GM23338 (cell line): ENCODE measurements at regions not wholly inside any gene's neighbourhood (a gene's known extent, or its start where the extent isn't known, plus 50 kb on each side); places are given as distances from the start of the nearest gene placed in this dataset.

Experiments
- ATAC-seq: fragments of 200-7000 bp; cut with Tn5 transposase; 3 replicates; pipeline ENCODE4 v1.9.1; 2020
- DNase-seq: peaks from one replicate; pipeline ENCODE4 v3.0.0-alpha.2; 2015; ENCODE audit warnings: low spot score
- H2AFZ ChIP-seq: fragments of 200-600 bp; sonication (generic); 2 replicates; pipeline ENCODE4 v1.8.0; 2016; ENCODE audit warnings: antibody characterized with exemption, mild to moderate bottlenecking, moderate library complexity
- H3F3A ChIP-seq: fragments of 200-600 bp; sonication (generic); replicated peaks from 2 replicates; pipeline ENCODE4 v1.8.0; 2017; ENCODE audit warnings: antibody characterized with exemption, mixed run types, low read depth
- H3K27ac ChIP-seq: fragments of 200-600 bp; sonication (generic); 2 replicates; pipeline ENCODE4 v1.6.1; 2016; ENCODE audit warnings: low read depth
- H3K27me3 ChIP-seq: fragments of 200-600 bp; sonication (generic); 2 replicates; pipeline ENCODE4 v1.8.0; 2016; ENCODE audit warnings: mild to moderate bottlenecking, mixed run types, moderate library complexity; ENCODE audit not compliant: insufficient read depth
- H3K36me3 ChIP-seq: fragments of 200-600 bp; sonication (generic); 2 replicates; pipeline ENCODE4 v1.8.0; 2016; ENCODE audit warnings: mild to moderate bottlenecking; ENCODE audit not compliant: insufficient read depth
- H3K4me1 ChIP-seq: fragments of 200-600 bp; sonication (generic); 2 replicates; pipeline ENCODE4 v1.8.0; 2016; ENCODE audit warnings: mild to moderate bottlenecking, moderate library complexity; ENCODE audit not compliant: insufficient read depth
- H3K4me2 ChIP-seq: fragments of 200-600 bp; sonication (generic); 2 replicates; pipeline ENCODE4 v1.7.1; 2017; ENCODE audit warnings: mixed run types
- H3K4me3 ChIP-seq: fragments of 200-600 bp; sonication (generic); 2 replicates; pipeline ENCODE4 v1.6.1; 2016; ENCODE audit warnings: mixed run types
- H3K79me2 ChIP-seq: fragments of 200-600 bp; sonication (generic); replicated peaks from 2 replicates; pipeline ENCODE4 v1.8.0; 2017; ENCODE audit warnings: mild to moderate bottlenecking; ENCODE audit not compliant: insufficient read depth
- H3K9me2 ChIP-seq: fragments of 200-600 bp; sonication (generic); 2 replicates; pipeline ENCODE4 v1.8.0; 2017; ENCODE audit not compliant: insufficient read depth
- H4K20me1 ChIP-seq: fragments of 200-600 bp; sonication (generic); replicated peaks from 2 replicates; pipeline ENCODE4 v1.8.0; 2017; ENCODE audit warnings: mild to moderate bottlenecking; ENCODE audit not compliant: insufficient read depth
- H3K27ac Mint-ChIP-seq: 2 replicates; pipeline ENCODE4 v1.8.0; 2020; ENCODE audit warnings: inconsistent platforms, mild to moderate bottlenecking, moderate library complexity, mixed read lengths
- H3K27me3 Mint-ChIP-seq: 3 replicates; pipeline ENCODE4 v1.8.0; 2022; ENCODE audit warnings: low read depth, mild to moderate bottlenecking, moderate library complexity, mixed read lengths, inconsistent platforms; ENCODE audit not compliant: insufficient read depth, poor library complexity
- H3K36me3 Mint-ChIP-seq: 3 replicates; pipeline ENCODE4 v1.8.0; 2021; ENCODE audit warnings: low read depth, mild to moderate bottlenecking, inconsistent platforms, moderate library complexity, mixed read lengths
- H3K4me1 Mint-ChIP-seq: 3 replicates; pipeline ENCODE4 v1.8.0; 2020; ENCODE audit warnings: mild to moderate bottlenecking, inconsistent platforms, mixed read lengths
- H3K4me3 Mint-ChIP-seq: 3 replicates; pipeline ENCODE4 v1.8.0; 2021; ENCODE audit warnings: moderate library complexity, mild to moderate bottlenecking, inconsistent platforms, mixed read lengths
- H3K9me3 Mint-ChIP-seq: 3 replicates; pipeline ENCODE4 v1.8.0; 2020; ENCODE audit warnings: moderate library complexity, mild to moderate bottlenecking, inconsistent platforms, mixed read lengths
- CREB1 ChIP-seq: fragments of 250-450 bp; sonication (Bioruptor Pico); IDR thresholded peaks from 2 replicates; pipeline ENCODE4 v1.5.0; 2020; ENCODE audit warnings: low read depth, mild to moderate bottlenecking, moderate library complexity
- EZH2 ChIP-seq: fragments of 200-600 bp; sonication (generic); IDR thresholded peaks from one replicate; pipeline ENCODE4 v1.8.0; 2017; ENCODE audit warnings: antibody characterized with exemption, mild to moderate bottlenecking, low read depth; ENCODE audit not compliant: unreplicated experiment
- EZH2phosphoT487 ChIP-seq: fragments of 200-600 bp; sonication (generic); IDR thresholded peaks from one replicate; pipeline ENCODE4 v1.8.1; 2018; ENCODE audit warnings: antibody characterized with exemption; ENCODE audit not compliant: unreplicated experiment
- JUNB ChIP-seq: IDR thresholded peaks from one replicate; pipeline ENCODE4 v1.6.1; 2016; ENCODE audit warnings: antibody characterized with exemption; ENCODE audit not compliant: unreplicated experiment
- NANOG ChIP-seq: IDR thresholded peaks from 2 replicates; pipeline ENCODE4 v1.6.1; 2016; ENCODE audit warnings: antibody characterized with exemption, borderline replicate concordance
- POLR2AphosphoS5 ChIP-seq: IDR thresholded peaks from 2 replicates; pipeline ENCODE4 v1.6.1; 2016; ENCODE audit warnings: antibody characterized with exemption, low read depth
- STAT1 ChIP-seq: IDR thresholded peaks from one replicate; pipeline ENCODE4 v1.6.1; 2016; ENCODE audit warnings: antibody characterized with exemption; ENCODE audit not compliant: unreplicated experiment
- ZNF114 ChIP-seq: fragments of 250-450 bp; sonication (Bioruptor Pico); IDR thresholded peaks from 2 replicates; pipeline ENCODE4 v1.5.0; 2020; ENCODE audit warnings: mild to moderate bottlenecking, moderate library complexity
- ZNF331 ChIP-seq: fragments of 250-450 bp; sonication (Bioruptor Pico); IDR thresholded peaks from 2 replicates; pipeline ENCODE4 v1.5.0; 2020; ENCODE audit warnings: low read depth, mild to moderate bottlenecking, moderate library complexity
- TF ChIP-seq, protein P1 (sequence below): fragments of 250-450 bp; sonication (Bioruptor Pico); IDR thresholded peaks from 2 replicates; pipeline ENCODE4 v1.5.0; 2020; ENCODE audit warnings: mild to moderate bottlenecking, moderate library complexity
- TF ChIP-seq, protein P2 (sequence below): IDR thresholded peaks from 2 replicates; pipeline ENCODE4 v1.6.1; 2016; ENCODE audit warnings: antibody characterized with exemption

- Histone ChIP-seq H3F3A (no peaks in the 10 kb centered on the region), H3K4me2 (no peak overlapping the region), H2AFZ (no peak overlapping the region), H3K4me1 (no peaks in the 10 kb centered on the region), H3K27ac (no peak overlapping the region), H3K9me2 (peaks cover 10% of the 10 kb centered on the region), H3K4me3 (no peak overlapping the region), H4K20me1 (no peaks in the 10 kb centered on the region), H3K79me2 (no peaks in the 10 kb centered on the region), H3K27me3 (no peaks in the 10 kb centered on the region), H3K36me3 (no peaks in the 10 kb centered on the region)
- Mint-ChIP-seq H3K9me3 (no peaks in the 10 kb centered on the region), H3K4me1 (no peaks in the 10 kb centered on the region), H3K4me3 (no peak overlapping the region), H3K36me3 (no peaks in the 10 kb centered on the region), H3K27ac (no peak overlapping the region), H3K27me3 (peaks cover under 1% of the 10 kb centered on the region)
- DNase-seq (no peak), ATAC-seq (no peak)
- TF ChIP-seq ZNF331 (no peak), EZH2 (no peak), CREB1 (no peak), POLR2AphosphoS5 (no peak), STAT1 (no peak), ZNF114 (CRISPR knock-in tag) (no peak), EZH2phosphoT487 (no peak), JUNB (no peak), NANOG (no peak)
- TF ChIP-seq, protein P1, sequence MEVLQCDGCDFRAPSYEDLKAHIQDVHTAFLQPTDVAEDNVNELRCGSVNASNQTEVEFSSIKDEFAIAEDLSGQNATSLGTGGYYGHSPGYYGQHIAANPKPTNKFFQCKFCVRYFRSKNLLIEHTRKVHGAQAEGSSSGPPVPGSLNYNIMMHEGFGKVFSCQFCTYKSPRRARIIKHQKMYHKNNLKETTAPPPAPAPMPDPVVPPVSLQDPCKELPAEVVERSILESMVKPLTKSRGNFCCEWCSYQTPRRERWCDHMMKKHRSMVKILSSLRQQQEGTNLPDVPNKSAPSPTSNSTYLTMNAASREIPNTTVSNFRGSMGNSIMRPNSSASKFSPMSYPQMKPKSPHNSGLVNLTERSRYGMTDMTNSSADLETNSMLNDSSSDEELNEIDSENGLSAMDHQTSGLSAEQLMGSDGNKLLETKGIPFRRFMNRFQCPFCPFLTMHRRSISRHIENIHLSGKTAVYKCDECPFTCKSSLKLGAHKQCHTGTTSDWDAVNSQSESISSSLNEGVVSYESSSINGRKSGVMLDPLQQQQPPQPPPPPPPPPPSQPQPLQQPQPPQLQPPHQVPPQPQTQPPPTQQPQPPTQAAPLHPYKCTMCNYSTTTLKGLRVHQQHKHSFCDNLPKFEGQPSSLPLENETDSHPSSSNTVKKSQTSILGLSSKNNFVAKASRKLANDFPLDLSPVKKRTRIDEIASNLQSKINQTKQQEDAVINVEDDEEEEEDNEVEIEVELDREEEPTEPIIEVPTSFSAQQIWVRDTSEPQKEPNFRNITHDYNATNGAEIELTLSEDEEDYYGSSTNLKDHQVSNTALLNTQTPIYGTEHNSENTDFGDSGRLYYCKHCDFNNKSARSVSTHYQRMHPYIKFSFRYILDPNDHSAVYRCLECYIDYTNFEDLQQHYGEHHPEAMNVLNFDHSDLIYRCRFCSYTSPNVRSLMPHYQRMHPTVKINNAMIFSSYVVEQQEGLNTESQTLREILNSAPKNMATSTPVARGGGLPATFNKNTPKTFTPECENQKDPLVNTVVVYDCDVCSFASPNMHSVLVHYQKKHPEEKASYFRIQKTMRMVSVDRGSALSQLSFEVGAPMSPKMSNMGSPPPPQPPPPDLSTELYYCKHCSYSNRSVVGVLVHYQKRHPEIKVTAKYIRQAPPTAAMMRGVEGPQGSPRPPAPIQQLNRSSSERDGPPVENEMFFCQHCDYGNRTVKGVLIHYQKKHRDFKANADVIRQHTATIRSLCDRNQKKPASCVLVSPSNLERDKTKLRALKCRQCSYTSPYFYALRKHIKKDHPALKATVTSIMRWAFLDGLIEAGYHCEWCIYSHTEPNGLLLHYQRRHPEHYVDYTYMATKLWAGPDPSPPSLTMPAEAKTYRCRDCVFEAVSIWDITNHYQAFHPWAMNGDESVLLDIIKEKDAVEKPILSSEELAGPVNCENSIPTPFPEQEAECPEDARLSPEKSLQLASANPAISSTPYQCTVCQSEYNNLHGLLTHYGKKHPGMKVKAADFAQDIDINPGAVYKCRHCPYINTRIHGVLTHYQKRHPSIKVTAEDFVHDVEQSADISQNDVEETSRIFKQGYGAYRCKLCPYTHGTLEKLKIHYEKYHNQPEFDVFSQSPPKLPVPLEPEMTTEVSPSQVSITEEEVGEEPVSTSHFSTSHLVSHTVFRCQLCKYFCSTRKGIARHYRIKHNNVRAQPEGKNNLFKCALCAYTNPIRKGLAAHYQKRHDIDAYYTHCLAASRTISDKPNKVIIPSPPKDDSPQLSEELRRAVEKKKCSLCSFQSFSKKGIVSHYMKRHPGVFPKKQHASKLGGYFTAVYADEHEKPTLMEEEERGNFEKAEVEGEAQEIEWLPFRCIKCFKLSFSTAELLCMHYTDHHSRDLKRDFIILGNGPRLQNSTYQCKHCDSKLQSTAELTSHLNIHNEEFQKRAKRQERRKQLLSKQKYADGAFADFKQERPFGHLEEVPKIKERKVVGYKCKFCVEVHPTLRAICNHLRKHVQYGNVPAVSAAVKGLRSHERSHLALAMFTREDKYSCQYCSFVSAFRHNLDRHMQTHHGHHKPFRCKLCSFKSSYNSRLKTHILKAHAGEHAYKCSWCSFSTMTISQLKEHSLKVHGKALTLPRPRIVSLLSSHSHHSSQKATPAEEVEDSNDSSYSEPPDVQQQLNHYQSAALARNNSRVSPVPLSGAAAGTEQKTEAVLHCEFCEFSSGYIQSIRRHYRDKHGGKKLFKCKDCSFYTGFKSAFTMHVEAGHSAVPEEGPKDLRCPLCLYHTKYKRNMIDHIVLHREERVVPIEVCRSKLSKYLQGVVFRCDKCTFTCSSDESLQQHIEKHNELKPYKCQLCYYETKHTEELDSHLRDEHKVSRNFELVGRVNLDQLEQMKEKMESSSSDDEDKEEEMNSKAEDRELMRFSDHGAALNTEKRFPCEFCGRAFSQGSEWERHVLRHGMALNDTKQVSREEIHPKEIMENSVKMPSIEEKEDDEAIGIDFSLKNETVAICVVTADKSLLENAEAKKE: no peak
- TF ChIP-seq, protein P2, sequence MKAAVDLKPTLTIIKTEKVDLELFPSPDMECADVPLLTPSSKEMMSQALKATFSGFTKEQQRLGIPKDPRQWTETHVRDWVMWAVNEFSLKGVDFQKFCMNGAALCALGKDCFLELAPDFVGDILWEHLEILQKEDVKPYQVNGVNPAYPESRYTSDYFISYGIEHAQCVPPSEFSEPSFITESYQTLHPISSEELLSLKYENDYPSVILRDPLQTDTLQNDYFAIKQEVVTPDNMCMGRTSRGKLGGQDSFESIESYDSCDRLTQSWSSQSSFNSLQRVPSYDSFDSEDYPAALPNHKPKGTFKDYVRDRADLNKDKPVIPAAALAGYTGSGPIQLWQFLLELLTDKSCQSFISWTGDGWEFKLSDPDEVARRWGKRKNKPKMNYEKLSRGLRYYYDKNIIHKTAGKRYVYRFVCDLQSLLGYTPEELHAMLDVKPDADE: no peak
These were observed 116.0 kb upstream of the SIX2 start for GRCh38 chr2:45125232-45125631.
